ENCODE measurements at regions not wholly inside any gene's neighbourhood (a gene's known extent, or its start where the extent isn't known, plus 50 kb on each side); places are given as distances from the start of the nearest gene placed in this dataset.

GRCh38 chr6:80540700-80541099, 434.2 kb downstream of the BCKDHB start:
- H3K4me2 ChIP-seq (ENCODE audit: low read length) = no peak overlapping the region
- no peaks in the 10 kb centered on the region for H4K20me1 ChIP-seq (ENCODE audit: insufficient read depth, low read length)
- no peaks in the 10 kb centered on the region for H3K79me2 ChIP-seq (ENCODE audit: low read length)
- peaks cover 8% of the 10 kb centered on the region for H3K4me1 ChIP-seq (ENCODE audit: low read length)
- no peak overlapping the region for H3K9ac ChIP-seq (ENCODE audit: low read length)
- TF ChIP-seq EZH2phosphoT487 (IDR thresholded peaks at IDR 0.05; ENCODE audit: low read depth) = no peak
- no peak for TF ChIP-seq CTCF (IDR thresholded peaks at IDR 0.05; ENCODE audit: low read depth, low read length)
- H3K27me3 ChIP-seq (ENCODE audit: low read depth, low read length) = no peaks in the 10 kb centered on the region
- no peaks in the 10 kb centered on the region for H3K36me3 ChIP-seq (replicated peaks; ENCODE audit: low read depth, low read length)
- H3K9me3 ChIP-seq (ENCODE audit: insufficient read depth, low read length) = peaks cover under 1% of the 10 kb centered on the region
- H2AFZ ChIP-seq (ENCODE audit: low read depth, low read length) = no peak overlapping the region
- H3K4me3 ChIP-seq (ENCODE audit: low read length) = no peak overlapping the region
- H3K27ac ChIP-seq (ENCODE audit: low read length) = no peak overlapping the region

- Histone ChIP-seq H3K4me3 (ENCODE audit: low read length) (no peak overlapping the region), H4K20me1 (ENCODE audit: insufficient read depth, low read length) (no peaks in the 10 kb centered on the region), H3K27me3 (ENCODE audit: low read depth, low read length) (no peaks in the 10 kb centered on the region), H3K27ac (ENCODE audit: low read length) (no peak overlapping the region), H3K4me1 (ENCODE audit: low read length) (no peaks in the 10 kb centered on the region), H3K4me2 (ENCODE audit: low read length) (no peak overlapping the region), H3K79me2 (ENCODE audit: low read length) (no peaks in the 10 kb centered on the region), H3K9me3 (ENCODE audit: insufficient read depth, low read length) (peaks cover 5% of the 10 kb centered on the region), H3K36me3 (replicated peaks; ENCODE audit: low read depth, low read length) (peaks cover 3% of the 10 kb centered on the region), H2AFZ (ENCODE audit: low read depth, low read length) (no peak overlapping the region), H3K9ac (ENCODE audit: low read length) (no peak overlapping the region)
- TF ChIP-seq CTCF (IDR thresholded peaks at IDR 0.05; ENCODE audit: low read depth, low read length) = no peak
- no peak for TF ChIP-seq EZH2phosphoT487 (IDR thresholded peaks at IDR 0.05; ENCODE audit: low read depth)
These were observed 430.9 kb downstream of the BCKDHB start for GRCh38 chr6:80537118-80537972.

GRCh38 chr6:80535914-80536565, 429.6 kb downstream of the BCKDHB start:
- H3K27ac ChIP-seq (ENCODE audit: low read length) = no peak overlapping the region
- no peaks in the 10 kb centered on the region for H3K79me2 ChIP-seq (ENCODE audit: low read length)
- no peak overlapping the region; the same call in 1 of the 2 replicates for H2AFZ ChIP-seq (ENCODE audit: low read depth, low read length)
- H3K27me3 ChIP-seq (ENCODE audit: low read depth, low read length) = no peaks in the 10 kb centered on the region
- H3K9ac ChIP-seq (ENCODE audit: low read length) = no peak overlapping the region
- H3K9me3 ChIP-seq (ENCODE audit: insufficient read depth, low read length) = peaks cover 5% of the 10 kb centered on the region; the same call in 1 of the 2 replicates
- no peak overlapping the region for H3K4me2 ChIP-seq (ENCODE audit: low read length)
- H3K4me1 ChIP-seq (ENCODE audit: low read length) = no peaks in the 10 kb centered on the region
- H3K36me3 ChIP-seq (replicated peaks; ENCODE audit: low read depth, low read length) = peaks cover 3% of the 10 kb centered on the region
- no peak overlapping the region for H3K4me3 ChIP-seq (ENCODE audit: low read length)
- TF ChIP-seq CTCF (IDR thresholded peaks at IDR 0.05; ENCODE audit: low read depth, low read length) = no peak
- no peak for TF ChIP-seq EZH2phosphoT487 (IDR thresholded peaks at IDR 0.05; ENCODE audit: low read depth)
- no peaks in the 10 kb centered on the region for H4K20me1 ChIP-seq (ENCODE audit: insufficient read depth, low read length)
